GM21619 (cell line): ENCODE measurements at regions not wholly inside any gene's neighbourhood (a gene's known extent, or its start where the extent isn't known, plus 50 kb on each side); places are given as distances from the start of the nearest gene placed in this dataset.

ENCODE experiments used
- ATAC-seq: cut with Tn5 transposase; IDR thresholded peaks from one replicate; pipeline ENCODE4 v1.9.1; 2021; ENCODE audit not compliant: unreplicated experiment

DNA sequence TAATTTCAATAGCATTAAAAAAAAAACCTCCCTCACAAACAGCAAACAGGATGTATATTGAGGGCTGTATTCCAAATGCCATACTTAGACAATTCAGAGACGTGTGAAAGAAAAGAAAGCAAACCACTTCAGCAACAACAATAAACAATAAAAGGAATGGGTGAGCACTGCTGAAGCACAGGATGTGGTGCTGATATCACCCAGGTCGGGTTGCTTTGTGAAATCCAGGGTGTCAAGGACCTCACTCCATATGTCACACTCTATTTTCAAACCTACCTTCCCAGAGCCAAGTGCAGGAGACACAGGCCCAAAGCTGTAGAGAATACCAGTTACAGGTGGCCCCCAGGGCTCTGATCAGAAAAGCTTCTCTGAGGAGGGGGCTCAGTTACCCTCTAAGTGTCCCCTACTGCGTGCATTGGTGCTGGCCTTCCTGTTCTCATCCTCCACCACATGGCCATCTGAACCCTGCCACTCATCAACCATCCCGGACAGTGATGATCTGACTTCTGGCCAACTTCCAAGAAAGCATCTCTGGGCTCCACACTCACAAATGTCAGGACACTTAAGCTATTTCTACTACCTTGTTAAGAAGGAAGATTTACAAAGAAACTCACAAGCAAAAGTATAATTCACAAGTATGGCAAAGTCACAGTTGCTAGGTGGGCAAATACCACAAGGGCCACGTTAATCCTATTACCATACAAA is 363.0 kb downstream of the SS18 start:
- ATAC-seq: no peak

DNA sequence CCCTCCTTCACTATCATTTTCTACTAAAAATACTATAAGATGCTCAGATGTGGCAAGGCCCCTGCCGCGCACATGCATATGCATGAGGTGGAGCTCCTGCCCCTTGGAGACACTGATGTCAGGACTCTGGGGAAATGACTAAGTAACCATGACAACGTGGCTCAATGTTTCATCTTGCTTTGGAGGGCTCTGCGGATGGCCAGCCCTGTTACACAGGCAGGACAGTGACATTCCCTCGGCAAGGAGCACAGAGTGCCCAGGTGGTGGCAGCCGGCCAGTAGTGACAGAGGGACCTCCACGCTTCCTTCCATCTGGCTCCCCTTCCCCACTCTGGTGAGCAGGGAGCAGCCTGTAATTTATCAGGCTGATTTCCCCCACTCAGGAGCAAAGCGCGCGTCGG is 364.1 kb downstream of the SS18 start:
- ATAC-seq: no peak

DNA sequence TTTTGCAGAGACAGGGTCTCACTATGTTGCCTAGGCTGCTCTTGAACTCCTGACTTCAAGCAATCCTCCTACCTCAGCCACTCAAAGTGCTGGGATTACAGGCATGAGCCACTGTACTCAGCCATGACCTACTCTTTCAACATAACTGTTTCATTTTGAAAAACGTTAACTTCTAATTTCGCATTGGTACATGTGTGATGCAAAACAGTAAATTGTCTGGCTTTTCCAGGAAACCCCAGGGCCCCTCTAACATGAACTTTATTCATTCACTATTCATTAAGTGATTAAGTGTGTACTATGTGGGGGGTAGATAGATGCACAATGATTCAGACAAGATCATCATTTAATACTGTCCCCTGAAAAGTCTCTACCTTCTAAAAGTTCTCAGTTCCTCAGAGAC is 364.9 kb downstream of the SS18 start:
- no peak for ATAC-seq

DNA sequence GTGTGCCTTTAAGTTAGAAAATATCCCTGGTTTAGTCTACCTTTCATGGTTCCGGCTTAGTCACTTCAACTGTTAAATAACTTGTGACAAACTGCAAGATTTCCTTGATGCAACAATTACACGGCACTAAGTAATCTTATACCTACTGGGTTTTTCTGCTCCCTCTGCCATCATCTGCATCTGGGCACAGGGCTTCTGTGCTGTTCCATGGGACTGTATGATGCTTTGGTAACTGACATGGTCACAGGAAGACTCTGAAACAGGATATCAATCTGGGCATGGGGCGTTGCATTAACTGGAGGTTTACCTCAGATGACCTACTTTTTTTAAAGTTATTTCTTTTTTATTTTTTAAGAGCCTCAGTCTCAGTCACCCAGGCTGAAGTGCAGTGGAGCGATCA is 365.4 kb downstream of the SS18 start:
- no peak for ATAC-seq

DNA sequence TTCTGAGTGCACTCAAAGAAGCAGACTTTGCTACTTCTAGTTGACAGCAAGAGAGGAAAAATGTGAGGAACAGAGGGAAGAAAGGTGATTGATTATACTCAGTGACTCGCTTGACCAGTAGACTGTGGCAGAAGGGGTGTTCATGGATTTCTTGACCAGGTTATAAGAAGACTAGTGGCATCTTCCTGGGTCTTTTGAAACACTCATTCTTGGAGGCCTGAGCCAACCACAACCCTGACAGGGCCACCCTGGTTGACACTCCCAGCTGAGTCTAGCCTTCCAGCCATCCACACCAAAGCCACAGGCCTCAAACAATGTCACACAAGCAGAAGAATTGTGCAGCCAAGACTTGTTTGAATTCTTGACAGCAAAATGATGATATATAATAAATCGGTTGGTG is 366.3 kb downstream of the SS18 start:
- ATAC-seq: no peak

DNA sequence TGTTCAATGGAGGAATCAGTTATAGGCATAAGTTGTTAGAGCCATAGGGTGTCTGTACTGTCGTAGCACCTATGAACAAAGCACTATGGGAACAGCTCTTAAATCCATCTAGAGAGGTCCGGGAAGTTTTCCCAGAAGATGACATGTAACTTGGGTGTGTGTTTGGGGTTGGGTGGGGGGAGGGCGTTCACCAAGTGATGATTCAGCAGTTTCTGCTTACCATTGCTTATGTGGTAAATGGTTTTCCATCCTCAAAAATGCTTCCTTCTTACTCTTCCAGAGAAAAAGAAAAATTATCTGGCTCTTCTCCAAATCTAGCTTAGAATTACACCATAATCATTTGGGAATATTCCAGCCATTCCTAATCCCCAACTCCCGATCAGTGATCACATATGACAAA is 361.1 kb upstream of the ZNF521 start:
- no peak for ATAC-seq

DNA sequence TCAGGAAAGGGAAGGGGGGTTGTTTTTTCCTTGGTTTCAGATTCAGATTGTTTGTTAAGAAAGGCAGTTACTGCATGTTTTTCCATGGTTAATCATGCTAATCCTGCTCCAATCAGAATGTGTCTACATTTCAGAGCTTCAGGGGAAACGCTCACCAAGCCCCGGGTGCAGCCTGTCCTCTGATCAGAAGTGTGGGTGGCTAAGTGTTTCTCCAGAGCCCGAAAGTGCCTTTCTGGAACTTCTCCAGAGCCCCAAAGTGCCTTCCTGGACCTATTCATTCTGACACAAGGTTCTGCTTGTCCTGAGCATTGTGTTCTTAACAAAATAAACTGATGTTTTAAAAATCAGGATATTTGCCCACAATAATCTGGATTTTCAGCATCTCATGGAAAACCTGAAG is 359.0 kb upstream of the ZNF521 start:
- ATAC-seq: no peak

DNA sequence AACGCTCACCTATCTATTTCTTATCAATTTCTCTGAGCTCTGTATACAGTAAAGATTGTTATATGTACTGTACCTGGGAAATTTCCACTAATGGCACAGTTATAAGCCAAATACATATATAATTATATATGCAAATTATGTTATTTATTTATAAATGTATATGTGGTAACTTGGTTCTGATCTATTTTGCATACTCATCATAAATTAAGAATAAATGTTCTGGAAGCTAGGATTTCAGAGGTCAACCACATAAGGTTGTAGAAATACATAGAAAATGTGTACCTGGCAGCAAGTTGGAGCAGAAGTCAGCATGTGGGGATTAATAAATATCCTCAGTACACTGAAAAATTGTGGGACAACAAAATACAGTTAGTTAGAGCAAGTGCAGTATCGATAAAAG is 353.7 kb upstream of the ZNF521 start:
- no peak for ATAC-seq

DNA sequence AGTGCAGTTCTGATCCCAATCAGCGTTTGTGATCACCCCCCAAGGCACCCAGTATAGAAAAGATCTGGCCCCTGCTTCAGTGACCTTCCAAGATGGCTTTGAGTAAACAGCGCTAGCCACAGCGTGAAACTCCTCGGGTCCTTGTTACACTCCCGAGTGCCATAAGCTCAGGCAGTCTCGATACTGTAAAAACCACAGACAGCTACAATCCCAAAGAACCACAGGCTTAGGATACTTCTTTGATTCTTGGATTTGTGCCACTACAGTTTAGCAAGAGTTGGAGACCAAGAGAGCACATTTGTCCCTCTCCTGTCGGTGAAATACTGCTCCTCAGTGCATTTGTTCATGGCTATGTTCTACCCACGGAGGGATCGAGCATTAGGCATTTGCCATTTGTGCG is 352.5 kb upstream of the ZNF521 start:
- ATAC-seq: no peak

DNA sequence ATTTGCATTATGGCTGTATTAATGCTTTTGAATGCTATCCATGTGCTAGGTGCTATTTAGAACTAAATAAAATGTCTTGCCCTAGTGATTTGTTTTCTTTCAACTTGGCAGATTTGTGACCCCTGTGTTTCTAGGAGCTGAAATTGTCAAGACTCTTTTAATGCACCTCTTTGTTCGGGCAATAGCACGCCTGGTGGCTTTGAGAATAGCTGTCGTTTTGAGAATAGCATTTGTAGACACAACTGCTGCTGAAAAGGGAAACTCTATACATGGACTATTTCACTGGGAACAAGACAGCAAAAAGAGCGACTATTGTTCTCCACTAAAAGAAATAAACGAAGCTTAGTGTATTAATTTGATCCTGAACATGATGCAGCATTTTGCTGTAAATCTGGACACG is 352.1 kb upstream of the ZNF521 start:
- ATAC-seq: no peak

DNA sequence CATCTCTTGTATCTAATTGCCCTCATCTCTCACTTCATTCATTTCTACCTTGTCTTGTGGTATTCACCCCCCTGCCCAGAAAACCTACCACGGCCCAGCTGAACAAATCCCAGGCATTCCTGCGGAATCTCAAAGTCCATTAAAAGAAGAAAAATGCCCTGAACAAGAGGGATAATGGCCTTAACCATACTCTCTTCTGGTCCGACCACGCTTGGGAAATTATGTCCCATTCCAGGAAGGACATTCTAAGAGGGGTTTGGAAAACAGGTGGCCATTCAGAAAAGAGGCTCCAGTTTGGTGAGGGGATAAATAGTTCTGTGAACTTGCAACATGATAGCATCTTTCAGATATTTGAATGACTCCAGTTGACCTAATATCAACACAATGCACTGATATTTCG is 349.9 kb upstream of the ZNF521 start:
- ATAC-seq: no peak

DNA sequence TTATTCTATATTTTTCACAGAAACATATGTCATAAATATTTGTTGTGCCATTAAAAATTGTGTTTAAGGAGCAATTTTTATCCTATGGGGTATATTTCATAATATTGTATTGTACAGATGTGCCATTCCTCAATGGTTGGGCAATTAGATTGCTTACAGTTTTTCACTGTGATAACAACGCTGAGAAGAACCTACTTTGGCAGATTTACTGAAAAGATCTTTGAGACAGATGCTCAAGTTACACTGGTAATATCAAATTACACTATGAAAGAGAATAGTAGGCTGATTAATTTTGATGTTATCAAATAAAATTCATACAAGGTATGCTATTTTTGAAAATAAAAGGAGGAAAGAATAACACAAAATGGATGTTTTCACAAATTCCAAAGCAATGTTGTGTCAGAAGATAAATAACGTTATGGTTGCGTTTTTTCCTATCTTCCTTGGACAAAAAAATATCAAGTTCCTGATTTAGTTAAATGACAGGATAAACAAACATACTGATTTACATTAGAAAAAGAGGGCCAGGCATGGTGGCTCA is 335.1 kb upstream of the ZNF521 start:
- ATAC-seq: no peak

DNA sequence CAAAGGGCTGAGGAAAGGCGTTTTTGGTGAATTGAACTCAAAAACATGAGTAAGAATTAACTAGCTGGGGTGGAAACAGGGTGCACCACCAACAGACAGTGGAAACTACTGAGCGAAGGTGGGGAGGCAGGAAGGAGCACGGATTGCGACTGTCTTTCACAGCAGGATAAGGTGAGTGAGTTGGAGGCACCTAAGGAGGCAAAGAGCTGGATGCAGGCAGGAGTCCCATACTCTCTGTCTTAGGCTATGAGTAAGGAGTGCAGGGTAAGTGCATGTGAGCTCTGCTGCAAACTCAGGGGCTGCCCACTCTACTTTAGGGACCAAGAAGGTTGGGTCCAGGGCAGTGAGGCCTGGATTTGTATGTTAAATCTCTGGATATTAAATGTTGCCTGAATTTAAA is 333.1 kb upstream of the ZNF521 start:
- ATAC-seq: no peak

DNA sequence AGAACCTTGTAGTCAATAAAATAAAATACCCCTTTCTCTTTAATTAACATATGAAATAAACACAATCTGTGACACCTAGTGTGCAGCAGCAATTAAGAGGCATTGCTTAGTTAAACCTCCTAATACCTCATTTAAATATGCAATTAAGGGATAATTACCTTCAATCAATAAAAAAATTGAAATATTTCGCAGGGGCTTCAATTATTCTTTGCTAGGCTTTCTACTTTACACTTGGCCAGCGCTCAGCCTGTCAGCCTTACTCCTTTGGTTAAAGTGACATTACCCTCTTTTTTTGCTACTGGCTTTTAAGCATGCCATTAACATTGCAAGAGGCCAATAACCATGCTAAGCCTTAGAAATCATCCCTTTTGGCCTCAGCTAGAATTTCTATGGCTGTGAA is 327.5 kb upstream of the ZNF521 start:
- ATAC-seq: no peak

DNA sequence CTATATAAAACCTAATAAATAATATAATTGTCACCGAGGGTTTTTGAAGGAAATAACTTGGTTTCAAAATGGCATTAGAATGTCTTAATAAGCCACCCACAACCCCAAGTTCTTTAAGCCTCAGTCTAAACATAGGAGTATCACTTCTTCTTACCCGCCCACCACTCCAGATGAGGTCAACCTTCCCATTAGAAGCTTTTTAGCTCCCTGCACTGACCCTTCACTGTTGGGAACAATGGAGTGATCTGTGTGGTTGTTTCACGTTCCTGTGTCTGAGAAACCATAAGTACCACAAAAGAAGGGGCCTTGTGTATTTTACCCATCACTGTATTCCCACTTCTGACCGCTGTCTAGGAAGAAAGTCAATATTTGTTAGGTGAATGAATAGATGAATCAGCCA is 326.3 kb upstream of the ZNF521 start:
- no peak for ATAC-seq

DNA sequence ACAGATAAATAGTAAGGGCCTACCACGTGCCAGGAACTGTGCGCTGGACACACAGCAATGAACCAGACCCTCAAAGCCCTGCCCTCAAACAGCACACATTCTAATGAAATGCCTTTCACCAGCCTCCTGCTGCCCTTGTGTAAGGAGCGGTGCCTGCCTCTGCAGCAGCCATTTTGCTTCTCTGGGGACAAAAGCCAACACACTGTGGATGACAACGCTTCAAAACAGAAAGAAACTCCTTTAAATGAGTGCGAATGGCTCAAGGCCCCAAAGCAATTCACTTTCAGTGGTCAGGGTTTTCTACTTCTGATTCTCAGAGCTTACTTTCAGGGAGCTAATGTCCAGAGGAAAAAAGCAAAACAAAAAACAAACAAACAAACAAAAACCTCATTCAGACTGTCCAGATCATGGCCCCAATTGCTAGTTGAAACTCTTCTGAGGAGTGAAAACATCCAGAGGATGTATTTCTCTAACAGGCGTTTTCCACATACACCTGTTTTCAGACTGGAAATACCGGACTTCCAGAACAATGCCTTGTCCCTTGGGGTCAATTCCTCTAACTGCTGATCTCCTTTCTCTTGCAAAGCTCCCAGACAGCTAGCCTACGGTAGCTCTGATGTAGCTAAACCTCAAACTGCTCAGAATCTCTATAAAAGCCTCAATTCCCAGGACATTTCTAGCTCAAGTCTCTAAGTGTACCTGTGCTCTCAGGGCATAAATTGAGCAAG is 323.3 kb upstream of the ZNF521 start:
- ATAC-seq: no peak

DNA sequence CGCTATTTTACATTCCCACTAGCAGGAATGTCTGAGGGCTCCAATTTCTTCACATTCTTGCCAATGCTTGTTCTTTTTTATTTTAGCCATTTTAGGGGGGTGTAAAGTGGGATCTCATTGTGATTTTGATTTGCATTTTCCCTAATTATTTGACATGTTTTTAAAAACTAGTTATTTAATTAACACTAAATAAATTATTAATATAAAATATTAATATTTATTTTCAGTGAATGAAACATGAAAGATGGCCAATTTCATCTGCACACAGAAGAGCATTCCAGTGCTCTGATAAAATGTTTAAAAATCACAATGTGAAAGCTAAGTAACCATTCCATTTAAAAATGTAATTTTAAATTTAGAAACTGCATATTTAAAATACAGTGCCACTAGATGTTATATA is 322.2 kb upstream of the ZNF521 start:
- no peak for ATAC-seq

DNA sequence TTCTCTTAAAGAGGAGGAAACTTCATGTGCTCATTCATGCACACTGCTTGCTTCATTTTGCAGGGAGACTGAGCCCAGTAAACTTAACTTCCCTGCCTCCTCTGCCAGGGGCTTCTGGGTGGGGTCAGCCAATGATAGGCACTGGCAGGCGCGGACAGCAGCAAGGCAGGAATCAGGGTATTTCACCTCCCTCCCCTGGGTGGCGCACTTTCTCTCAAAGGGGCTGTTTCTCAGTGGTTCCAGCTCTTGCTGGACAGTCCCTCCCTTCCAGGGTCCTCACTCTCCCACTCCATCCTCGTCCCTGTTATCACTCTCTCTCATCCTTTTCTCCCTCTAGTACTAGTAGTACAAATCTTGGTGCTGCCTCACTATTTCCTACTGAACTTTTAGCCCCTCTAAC is 320.5 kb upstream of the ZNF521 start:
- no peak for ATAC-seq

DNA sequence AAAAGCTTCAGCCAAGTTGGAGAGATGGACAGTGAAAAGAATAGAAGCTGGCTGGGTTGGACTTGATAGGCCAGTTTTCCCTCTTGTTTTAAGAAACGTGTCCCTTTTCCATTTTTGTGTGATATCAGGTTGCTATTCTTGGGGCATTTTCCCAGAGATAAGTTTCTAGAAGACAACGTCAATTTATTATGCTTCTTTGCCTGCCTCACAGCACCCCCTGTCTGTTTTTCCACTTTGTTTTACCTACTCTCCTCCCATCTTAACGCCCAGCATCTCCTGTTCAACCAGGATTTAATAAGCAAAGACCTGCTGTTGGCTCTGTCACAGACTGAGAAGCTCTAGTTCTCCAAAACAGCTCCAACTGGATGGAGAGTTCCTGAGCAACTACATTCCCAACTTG is 317.8 kb upstream of the ZNF521 start:
- ATAC-seq: no peak

DNA sequence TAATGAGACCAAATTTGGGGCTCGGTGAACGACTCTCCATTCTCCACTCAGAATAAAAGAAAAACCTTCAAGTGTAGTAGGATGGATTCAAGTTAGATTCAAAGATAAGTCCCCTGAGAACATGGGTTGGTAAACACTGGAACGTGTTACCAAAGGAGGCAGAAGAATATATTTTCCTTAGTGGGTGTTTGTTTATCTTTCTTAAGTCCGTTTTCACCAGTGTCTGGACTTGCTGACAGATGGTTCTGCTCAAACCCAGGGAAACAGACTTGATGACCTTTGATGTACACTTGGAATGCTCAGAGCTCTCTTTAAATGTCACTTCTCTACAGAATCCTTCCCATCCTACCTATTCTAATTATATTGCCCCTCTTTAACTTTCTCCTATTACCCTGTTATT is 310.3 kb upstream of the ZNF521 start:
- no peak for ATAC-seq

DNA sequence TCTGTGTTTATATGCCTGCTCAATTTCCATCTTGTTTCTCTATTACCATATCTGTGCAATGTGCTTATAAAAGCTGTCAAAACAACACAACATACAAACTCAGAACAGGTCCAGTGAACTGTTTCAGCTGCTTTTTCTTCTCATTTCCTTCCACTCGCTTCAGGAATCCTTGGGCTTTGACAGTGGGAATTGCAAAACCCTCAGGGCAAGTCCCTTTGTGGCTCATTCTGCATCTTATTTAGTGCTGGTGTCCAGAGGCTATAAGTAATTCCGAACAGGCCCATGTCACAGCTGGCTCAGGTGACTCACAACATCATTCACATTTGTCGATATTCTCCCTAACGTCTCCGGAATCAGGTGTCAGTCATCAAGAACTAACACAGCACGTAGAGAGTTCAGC is 309.9 kb upstream of the ZNF521 start:
- no peak for ATAC-seq

DNA sequence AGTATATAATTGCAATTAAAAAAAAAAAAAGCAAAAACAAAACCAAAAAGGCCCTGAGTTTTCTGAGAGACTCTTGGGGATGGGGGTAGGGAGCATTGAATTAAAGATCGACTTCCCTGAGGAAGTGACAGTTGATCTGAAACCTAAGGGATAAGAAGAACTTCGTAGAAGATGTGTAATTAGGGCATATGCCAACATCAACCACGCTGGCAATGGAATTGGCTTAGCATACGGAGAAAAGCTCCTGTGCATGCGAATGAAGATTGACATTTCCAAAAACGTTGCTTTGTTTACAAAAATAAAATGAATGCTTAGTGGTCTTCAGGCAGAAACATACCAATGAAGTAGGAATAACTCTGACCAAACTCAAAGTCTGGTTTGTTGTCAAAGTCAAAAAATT is 307.6 kb upstream of the ZNF521 start:
- ATAC-seq: no peak

DNA sequence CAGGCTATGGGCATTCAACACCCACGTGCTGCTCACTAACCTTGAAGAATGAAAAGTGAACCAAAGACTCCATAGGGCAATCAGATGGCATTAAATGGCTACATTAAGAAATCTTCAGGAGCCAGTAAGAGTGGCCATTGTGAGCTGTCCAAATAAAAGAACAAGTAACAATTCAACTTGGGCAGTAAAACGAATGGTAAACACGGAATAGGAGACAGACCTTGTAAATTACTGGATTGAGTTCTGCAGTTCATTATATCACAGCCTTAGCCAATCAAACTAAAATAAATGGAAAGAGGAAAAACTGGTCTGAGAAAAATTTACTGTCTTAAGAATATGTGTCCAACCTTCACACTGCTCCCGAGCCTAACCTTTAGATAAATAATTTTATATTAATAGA is 306.5 kb upstream of the ZNF521 start:
- ATAC-seq: no peak
